DMS 273 treated with DMSO at 0.1 percent for 48 hours (cell line): ENCODE measurements at regions not wholly inside any gene's neighbourhood (a gene's known extent, or its start where the extent isn't known, plus 50 kb on each side); places are given as distances from the start of the nearest gene placed in this dataset.

Experiments
- DNase-seq: peaks from one replicate; lab custom pipeline; 2025; lab: John Stamatoyannopoulos, UW

GRCh38 chr16:65667011-65667578 is 545.2 kb upstream of the CDH11 start:
- no peak for DNase-seq

GRCh38 chr16:65666132-65666941 is 544.5 kb upstream of the CDH11 start:
- no peak for DNase-seq

GRCh38 chr16:65665586-65665985 is 543.7 kb upstream of the CDH11 start:
- no peak for DNase-seq

GRCh38 chr16:65663774-65664173 is 541.9 kb upstream of the CDH11 start:
- no peak for DNase-seq

GRCh38 chr16:65662256-65662655 is 540.4 kb upstream of the CDH11 start:
- DNase-seq, result no peak

GRCh38 chr16:65661558-65661957 is 539.7 kb upstream of the CDH11 start:
- no peak for DNase-seq

- no peak for DNase-seq
These were observed 538.5 kb upstream of the CDH11 start for GRCh38 chr16:65660390-65660789.

- DNase-seq, result no peak
These were observed 537.9 kb upstream of the CDH11 start for GRCh38 chr16:65659758-65660157.

GRCh38 chr16:65658787-65659220 is 536.9 kb upstream of the CDH11 start:
- DNase-seq, result no peak

- DNase-seq, result no peak
These were observed 536.5 kb upstream of the CDH11 start for GRCh38 chr16:65658349-65658748.

- no peak for DNase-seq
These were observed 535.7 kb upstream of the CDH11 start for GRCh38 chr16:65657556-65657955.

GRCh38 chr16:65657071-65657494 is 535.2 kb upstream of the CDH11 start:
- no peak for DNase-seq

- DNase-seq, result no peak
These were observed 533.9 kb upstream of the CDH11 start for GRCh38 chr16:65655802-65656201.

GRCh38 chr16:65648101-65648500 is 526.2 kb upstream of the CDH11 start:
- DNase-seq, result no peak

GRCh38 chr16:65644821-65645220 is 523.0 kb upstream of the CDH11 start:
- no peak for DNase-seq

- DNase-seq, result no peak
These were observed 520.0 kb upstream of the CDH11 start for GRCh38 chr16:65641762-65642289.

- no peak for DNase-seq
These were observed 519.3 kb upstream of the CDH11 start for GRCh38 chr16:65641049-65641761.

- DNase-seq, result no peak
These were observed 513.0 kb upstream of the CDH11 start for GRCh38 chr16:65634833-65635232.

GRCh38 chr16:65634291-65634690 is 512.4 kb upstream of the CDH11 start:
- no peak for DNase-seq

- DNase-seq, result no peak
These were observed 502.8 kb upstream of the CDH11 start for GRCh38 chr16:65624666-65625065.

- DNase-seq, result no peak
These were observed 502.4 kb upstream of the CDH11 start for GRCh38 chr16:65624229-65624628.

- no peak for DNase-seq
These were observed 501.0 kb upstream of the CDH11 start for GRCh38 chr16:65622871-65623270.

GRCh38 chr16:65622151-65622550 is 500.3 kb upstream of the CDH11 start:
- no peak for DNase-seq
